Omental fat pad (tissue), 3 donors: ENCODE measurements at regions not wholly inside any gene's neighbourhood (a gene's known extent, or its start where the extent isn't known, plus 50 kb on each side); places are given as distances from the start of the nearest gene placed in this dataset.

ENCODE experiments used
- ATAC-seq: fragments of 150-250 bp; one replicate; pipeline ENCODE4 v1.9.1; 2016; ENCODE audit warnings: mild to moderate bottlenecking, moderate library complexity; ENCODE audit not compliant: low FRiP score
- DNase-seq: peaks from one replicate; pipeline ENCODE4 v3.0.0-alpha.2; 2019; ENCODE audit warnings: low spot score
- CTCF ChIP-seq, 3 donors: fragments of 450-650 bp; IDR thresholded peaks; one replicate each; pipeline ENCODE4 v1.5.1; 2016 to 2017; ENCODE audit warnings: antibody characterized with exemption in 3 of 3, mild to moderate bottlenecking in 3 of 3, moderate library complexity in 2 of 3

GRCh38 chr10:121078036-121078435, 226.9 kb downstream of the WDR11 start:
- ATAC-seq (peak; percentile 27), DNase-seq (no peak)
- TF ChIP-seq CTCF (IDR thresholded peaks at IDR 0.05), result no peak

- no peak for TF ChIP-seq CTCF (IDR thresholded peaks at IDR 0.05)
- ATAC-seq (peak; percentile 85), DNase-seq (peak; percentile 43)
These were observed 227.5 kb downstream of the WDR11 start for GRCh38 chr10:121078672-121079102.

GRCh38 chr10:121079226-121079625, 228.1 kb downstream of the WDR11 start:
- ATAC-seq (no peak), DNase-seq (no peak)
- TF ChIP-seq CTCF (IDR thresholded peaks at IDR 0.05), result no peak

- no peak for TF ChIP-seq CTCF (IDR thresholded peaks at IDR 0.05)
- ATAC-seq (no peak), DNase-seq (no peak)
These were observed 229.2 kb downstream of the WDR11 start for GRCh38 chr10:121080281-121080891.

- no peak for TF ChIP-seq CTCF (IDR thresholded peaks at IDR 0.05)
- ATAC-seq (no peak), DNase-seq (no peak)
These were observed 230.1 kb downstream of the WDR11 start for GRCh38 chr10:121081306-121081705.

GRCh38 chr10:121082984-121083383, 231.8 kb downstream of the WDR11 start:
- ATAC-seq (no peak), DNase-seq (no peak)
- no peak for TF ChIP-seq CTCF (IDR thresholded peaks at IDR 0.05)

- ATAC-seq (no peak), DNase-seq (no peak)
These were observed 233.0 kb downstream of the WDR11 start for GRCh38 chr10:121084016-121084674.

More at GRCh38 chr10:121084016-121084674, 233.0 kb downstream of the WDR11 start:
- no peak for TF ChIP-seq CTCF (IDR thresholded peaks at IDR 0.05)
